Breast epithelium (tissue), 3 donors: ENCODE measurements at regions not wholly inside any gene's neighbourhood (a gene's known extent, or its start where the extent isn't known, plus 50 kb on each side); places are given as distances from the start of the nearest gene placed in this dataset.

ENCODE experiments used
- POLR2A ChIP-seq: fragments of 450-650 bp; IDR thresholded peaks from one replicate; pipeline ENCODE4 v1.6.1; 2016; ENCODE audit warnings: antibody characterized with exemption, mild to moderate bottlenecking, moderate library complexity
- TF ChIP-seq, protein P1 (sequence below), 3 donors: fragments of 450-650 bp; IDR thresholded peaks; one replicate each; pipeline ENCODE4 v1.5.1; 2016 to 2017; ENCODE audit warnings: antibody characterized with exemption in 3 of 3, mild to moderate bottlenecking in 3 of 3, moderate library complexity in 3 of 3

GRCh38 chr3:147089286-147089685 lies 317.1 kb downstream of the ZIC4 start:
- TF ChIP-seq, protein P1, sequence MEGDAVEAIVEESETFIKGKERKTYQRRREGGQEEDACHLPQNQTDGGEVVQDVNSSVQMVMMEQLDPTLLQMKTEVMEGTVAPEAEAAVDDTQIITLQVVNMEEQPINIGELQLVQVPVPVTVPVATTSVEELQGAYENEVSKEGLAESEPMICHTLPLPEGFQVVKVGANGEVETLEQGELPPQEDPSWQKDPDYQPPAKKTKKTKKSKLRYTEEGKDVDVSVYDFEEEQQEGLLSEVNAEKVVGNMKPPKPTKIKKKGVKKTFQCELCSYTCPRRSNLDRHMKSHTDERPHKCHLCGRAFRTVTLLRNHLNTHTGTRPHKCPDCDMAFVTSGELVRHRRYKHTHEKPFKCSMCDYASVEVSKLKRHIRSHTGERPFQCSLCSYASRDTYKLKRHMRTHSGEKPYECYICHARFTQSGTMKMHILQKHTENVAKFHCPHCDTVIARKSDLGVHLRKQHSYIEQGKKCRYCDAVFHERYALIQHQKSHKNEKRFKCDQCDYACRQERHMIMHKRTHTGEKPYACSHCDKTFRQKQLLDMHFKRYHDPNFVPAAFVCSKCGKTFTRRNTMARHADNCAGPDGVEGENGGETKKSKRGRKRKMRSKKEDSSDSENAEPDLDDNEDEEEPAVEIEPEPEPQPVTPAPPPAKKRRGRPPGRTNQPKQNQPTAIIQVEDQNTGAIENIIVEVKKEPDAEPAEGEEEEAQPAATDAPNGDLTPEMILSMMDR (IDR thresholded peaks at IDR 0.05), result no peak
- TF ChIP-seq POLR2A, result no peak
